ENCODE measurements at regions not wholly inside any gene's neighbourhood (a gene's known extent, or its start where the extent isn't known, plus 50 kb on each side); places are given as distances from the start of the nearest gene placed in this dataset.

DNA sequence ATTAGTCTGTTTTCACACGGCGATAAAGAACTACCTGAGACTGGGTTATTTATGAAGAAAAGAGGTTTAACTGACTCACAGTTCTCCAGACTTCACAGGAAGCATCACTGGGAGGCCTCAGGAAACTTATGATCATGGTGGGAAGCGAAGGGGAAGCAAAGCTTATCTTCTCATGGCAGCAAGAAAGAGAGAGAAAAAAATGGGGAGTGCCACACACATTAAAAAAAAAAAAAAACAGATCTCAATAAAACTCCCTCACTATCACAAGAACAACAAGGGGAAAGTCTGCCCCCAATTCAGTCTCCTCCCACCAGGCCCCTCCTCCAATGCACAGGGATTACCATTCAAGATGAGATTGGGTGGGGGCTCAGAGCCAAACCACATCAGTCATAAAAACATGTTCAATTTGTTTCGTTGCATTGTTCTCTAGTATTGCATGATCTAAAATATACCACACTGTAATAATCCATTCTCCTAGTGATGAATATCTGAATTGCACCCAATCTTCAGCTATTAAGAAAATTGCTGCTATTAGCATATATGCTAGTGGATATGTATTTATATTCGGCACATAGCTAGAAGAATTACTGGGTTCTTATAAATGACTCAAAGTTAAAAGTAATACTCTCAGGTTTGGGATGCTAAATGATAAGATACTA lies 328.9 kb upstream of the KCND2 start:
- TF ChIP-seq, protein P1, sequence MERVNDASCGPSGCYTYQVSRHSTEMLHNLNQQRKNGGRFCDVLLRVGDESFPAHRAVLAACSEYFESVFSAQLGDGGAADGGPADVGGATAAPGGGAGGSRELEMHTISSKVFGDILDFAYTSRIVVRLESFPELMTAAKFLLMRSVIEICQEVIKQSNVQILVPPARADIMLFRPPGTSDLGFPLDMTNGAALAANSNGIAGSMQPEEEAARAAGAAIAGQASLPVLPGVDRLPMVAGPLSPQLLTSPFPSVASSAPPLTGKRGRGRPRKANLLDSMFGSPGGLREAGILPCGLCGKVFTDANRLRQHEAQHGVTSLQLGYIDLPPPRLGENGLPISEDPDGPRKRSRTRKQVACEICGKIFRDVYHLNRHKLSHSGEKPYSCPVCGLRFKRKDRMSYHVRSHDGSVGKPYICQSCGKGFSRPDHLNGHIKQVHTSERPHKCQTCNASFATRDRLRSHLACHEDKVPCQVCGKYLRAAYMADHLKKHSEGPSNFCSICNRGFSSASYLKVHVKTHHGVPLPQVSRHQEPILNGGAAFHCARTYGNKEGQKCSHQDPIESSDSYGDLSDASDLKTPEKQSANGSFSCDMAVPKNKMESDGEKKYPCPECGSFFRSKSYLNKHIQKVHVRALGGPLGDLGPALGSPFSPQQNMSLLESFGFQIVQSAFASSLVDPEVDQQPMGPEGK (CRISPR knock-in tag; IDR thresholded peaks at IDR 0.05; ENCODE audit: borderline replicate concordance): no peak
- TF ChIP-seq TCF4 (CRISPR knock-in tag; IDR thresholded peaks at IDR 0.05; ENCODE audit: borderline replicate concordance) (no peak), ZNF70 (CRISPR knock-in tag; IDR thresholded peaks at IDR 0.05) (no peak), BACH2 (CRISPR knock-in tag; IDR thresholded peaks at IDR 0.05; ENCODE audit: borderline replicate concordance) (no peak), ZNF8 (CRISPR knock-in tag; IDR thresholded peaks at IDR 0.05) (no peak), CSDC2 (CRISPR knock-in tag; IDR thresholded peaks at IDR 0.05) (no peak), ZFP30 (CRISPR knock-in tag; IDR thresholded peaks at IDR 0.05) (no peak), RARB (CRISPR knock-in tag; IDR thresholded peaks at IDR 0.05) (no peak), SNAI2 (CRISPR knock-in tag; IDR thresholded peaks at IDR 0.05) (no peak), ESRRG (CRISPR knock-in tag; IDR thresholded peaks at IDR 0.05) (no peak)
- TF ChIP-seq, protein P2, sequence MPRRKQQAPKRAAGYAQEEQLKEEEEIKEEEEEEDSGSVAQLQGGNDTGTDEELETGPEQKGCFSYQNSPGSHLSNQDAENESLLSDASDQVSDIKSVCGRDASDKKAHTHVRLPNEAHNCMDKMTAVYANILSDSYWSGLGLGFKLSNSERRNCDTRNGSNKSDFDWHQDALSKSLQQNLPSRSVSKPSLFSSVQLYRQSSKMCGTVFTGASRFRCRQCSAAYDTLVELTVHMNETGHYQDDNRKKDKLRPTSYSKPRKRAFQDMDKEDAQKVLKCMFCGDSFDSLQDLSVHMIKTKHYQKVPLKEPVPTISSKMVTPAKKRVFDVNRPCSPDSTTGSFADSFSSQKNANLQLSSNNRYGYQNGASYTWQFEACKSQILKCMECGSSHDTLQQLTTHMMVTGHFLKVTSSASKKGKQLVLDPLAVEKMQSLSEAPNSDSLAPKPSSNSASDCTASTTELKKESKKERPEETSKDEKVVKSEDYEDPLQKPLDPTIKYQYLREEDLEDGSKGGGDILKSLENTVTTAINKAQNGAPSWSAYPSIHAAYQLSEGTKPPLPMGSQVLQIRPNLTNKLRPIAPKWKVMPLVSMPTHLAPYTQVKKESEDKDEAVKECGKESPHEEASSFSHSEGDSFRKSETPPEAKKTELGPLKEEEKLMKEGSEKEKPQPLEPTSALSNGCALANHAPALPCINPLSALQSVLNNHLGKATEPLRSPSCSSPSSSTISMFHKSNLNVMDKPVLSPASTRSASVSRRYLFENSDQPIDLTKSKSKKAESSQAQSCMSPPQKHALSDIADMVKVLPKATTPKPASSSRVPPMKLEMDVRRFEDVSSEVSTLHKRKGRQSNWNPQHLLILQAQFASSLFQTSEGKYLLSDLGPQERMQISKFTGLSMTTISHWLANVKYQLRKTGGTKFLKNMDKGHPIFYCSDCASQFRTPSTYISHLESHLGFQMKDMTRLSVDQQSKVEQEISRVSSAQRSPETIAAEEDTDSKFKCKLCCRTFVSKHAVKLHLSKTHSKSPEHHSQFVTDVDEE (CRISPR knock-in tag; IDR thresholded peaks at IDR 0.05): no peak

Measured in SK-N-SH treated with all-trans-retinoic acid at 6 μM for 48 hours (cell line).